Liver (tissue), 7 donors: ENCODE measurements at regions not wholly inside any gene's neighbourhood (a gene's known extent, or its start where the extent isn't known, plus 50 kb on each side); places are given as distances from the start of the nearest gene placed in this dataset.

Experiments used
- DNase-seq: peaks from one replicate; pipeline ENCODE4 v3.0.0-alpha.2; 2017; ENCODE audit warnings: low spot score
- H3K27ac ChIP-seq, 2 donors: one replicate each; pipeline ENCODE4 v1.7.0; 2013; ENCODE audit warnings: inconsistent platforms in 2 of 2, low read length in 2 of 2, control low read depth in 1 of 2, low read depth in 1 of 2, mild to moderate bottlenecking in 1 of 2
- H3K27me3 ChIP-seq, 4 donors: one replicate each; pipeline versions ENCODE4 v1.6.1 to v1.7.0; 2013; ENCODE audit warnings: low read length in 3 of 4, inconsistent platforms in 1 of 4, mild to moderate bottlenecking in 1 of 4, moderate library complexity in 1 of 4; ENCODE audit not compliant: control insufficient read depth in 4 of 4, insufficient read depth in 4 of 4
- H3K36me3 ChIP-seq, 4 donors: one replicate each; pipeline versions ENCODE4 v1.6.1 to v1.7.0; 2013; ENCODE audit warnings: low read length in 3 of 4, mild to moderate bottlenecking in 3 of 4, low read depth in 1 of 4, moderate library complexity in 1 of 4; ENCODE audit not compliant: control insufficient read depth in 4 of 4, insufficient read depth in 3 of 4
- H3K4me1 ChIP-seq, 4 donors: one replicate each; pipeline versions ENCODE4 v1.6.1 to v1.7.0; 2013; ENCODE audit warnings: low read length in 3 of 4, mild to moderate bottlenecking in 3 of 4, moderate library complexity in 1 of 4; ENCODE audit not compliant: control insufficient read depth in 4 of 4, insufficient read depth in 4 of 4
- H3K4me3 ChIP-seq, 3 donors: one replicate each; pipeline versions ENCODE4 v1.6.1 to v1.7.0; 2013; ENCODE audit warnings: low read length in 3 of 3, control low read depth in 1 of 3, low read depth in 1 of 3, mild to moderate bottlenecking in 1 of 3
- H3K9ac ChIP-seq, 2 donors: one replicate each; pipeline ENCODE4 v1.7.0; 2013; ENCODE audit warnings: low read length in 2 of 2, mild to moderate bottlenecking in 2 of 2, moderate library complexity in 2 of 2, control low read depth in 1 of 2, low read depth in 1 of 2
- H3K9me3 ChIP-seq, 4 donors: one replicate each; pipeline versions ENCODE4 v1.6.1 to v1.7.0; 2013; ENCODE audit warnings: low read length in 3 of 4; ENCODE audit not compliant: control insufficient read depth in 4 of 4
- ATF3 ChIP-seq: IDR thresholded peaks from 2 replicates; pipeline ENCODE4 v1.6.1; 2016; ENCODE audit warnings: antibody characterized with exemption
- FOXA1 ChIP-seq: IDR thresholded peaks from 2 replicates; pipeline ENCODE4 v1.6.1; 2016; ENCODE audit warnings: antibody characterized with exemption
- FOXA2 ChIP-seq: IDR thresholded peaks from 2 replicates; pipeline ENCODE4 v1.6.1; 2016; ENCODE audit warnings: antibody characterized with exemption
- GABPA ChIP-seq, 2 donors: IDR thresholded peaks in 1 of 2; conservative IDR thresholded peaks in 1 of 2; 2 replicates each; pipeline ENCODE4 v1.6.1; 2016; ENCODE audit warnings: antibody characterized with exemption in 2 of 2, mild to moderate bottlenecking in 1 of 2, moderate library complexity in 1 of 2
- HNF4A ChIP-seq, 2 donors: conservative IDR thresholded peaks; 2 replicates each; pipeline ENCODE4 v1.6.1; 2016; ENCODE audit warnings: antibody characterized with exemption in 2 of 2, mild to moderate bottlenecking in 2 of 2
- HNF4G ChIP-seq: IDR thresholded peaks from 2 replicates; pipeline ENCODE4 v1.6.1; 2016; ENCODE audit warnings: antibody characterized with exemption
- JUND ChIP-seq, 2 donors: IDR thresholded peaks; 2 replicates each; pipeline ENCODE4 v1.6.1; 2016; ENCODE audit warnings: antibody characterized with exemption in 2 of 2
- MAX ChIP-seq: IDR thresholded peaks from 2 replicates; pipeline ENCODE4 v1.6.1; 2016; ENCODE audit warnings: antibody characterized with exemption
- NR2F2 ChIP-seq: IDR thresholded peaks from 2 replicates; pipeline ENCODE4 v1.6.1; 2016; ENCODE audit warnings: antibody characterized with exemption
- RAD21 ChIP-seq, 2 donors: IDR thresholded peaks; 2 replicates each; pipeline ENCODE4 v1.6.1; 2016; ENCODE audit warnings: antibody characterized with exemption in 2 of 2, mild to moderate bottlenecking in 2 of 2
- REST ChIP-seq: IDR thresholded peaks from 2 replicates; pipeline ENCODE4 v1.6.1; 2016; ENCODE audit warnings: antibody characterized with exemption, mild to moderate bottlenecking
- RXRA ChIP-seq, 2 donors: IDR thresholded peaks; 2 replicates each; pipeline ENCODE4 v1.6.1; 2017 to 2018; ENCODE audit warnings: antibody characterized with exemption in 2 of 2, mild to moderate bottlenecking in 1 of 2
- SP1 ChIP-seq: IDR thresholded peaks from 2 replicates; pipeline ENCODE4 v1.6.1; 2018; ENCODE audit warnings: antibody characterized with exemption, mild to moderate bottlenecking
- TAF1 ChIP-seq: conservative IDR thresholded peaks from 2 replicates; pipeline ENCODE4 v1.6.1; 2016; ENCODE audit warnings: antibody characterized with exemption, mild to moderate bottlenecking
- YY1 ChIP-seq: IDR thresholded peaks from 2 replicates; pipeline ENCODE4 v1.6.1; 2016; ENCODE audit warnings: antibody characterized with exemption, mild to moderate bottlenecking
- WGBS: extraction: QIAGEN DNeasy Blood & Tissue Kit; methylation state at CpG from one replicate; pipeline ENCODE4 v1.1.7; 2013; 5-methylcytosine and 5-hydroxymethylcytosine counted together
- donor health status: healthy.
- donor health status: healthy.
- donor health status: healthy.
- donor health status: healthy.

- Histone ChIP-seq H3K27me3 (no peaks in the 10 kb centered on the region), H3K4me1 (no peaks in the 10 kb centered on the region), H3K36me3 (no peaks in the 10 kb centered on the region), H3K9ac (no peak overlapping the region), H3K4me3 (no peak overlapping the region), H3K27ac (no peak overlapping the region), H3K9me3 (no peaks in the 10 kb centered on the region)
- WGBS = 90% methylated on average over 1 of the region's 1 CpG
- DNase-seq = no peak
- TF ChIP-seq FOXA2 (no peak), JUND (IDR thresholded peaks at IDR 0.05) (no peak), MAX (no peak), REST (no peak), TAF1 (no peak), NR2F2 (no peak), HNF4G (no peak), RXRA (IDR thresholded peaks at IDR 0.05) (no peak), HNF4A (conservative IDR thresholded peaks at IDR 0.05) (no peak), ATF3 (no peak), SP1 (no peak), GABPA (IDR thresholded peaks at IDR 0.05 in 1 of 2, conservative IDR thresholded peaks at IDR 0.05 in 1 of 2) (no peak), FOXA1 (no peak)
Observed at GRCh38 chr1:24263746-24264145, 55.4 kb upstream of the GRHL3 start.

- no peaks in the 10 kb centered on the region for H3K27me3 ChIP-seq
- TF ChIP-seq HNF4G = peak; percentile 44
- TF ChIP-seq RXRA (IDR thresholded peaks at IDR 0.05) = no peak
- TF ChIP-seq YY1 = no peak
- no peak for TF ChIP-seq RAD21 (IDR thresholded peaks at IDR 0.05)
- TF ChIP-seq ATF3 = peak; percentile 75
- no peak for TF ChIP-seq JUND (IDR thresholded peaks at IDR 0.05)
- no peak for TF ChIP-seq GABPA (IDR thresholded peaks at IDR 0.05 in 1 of 2, conservative IDR thresholded peaks at IDR 0.05 in 1 of 2)
- TF ChIP-seq HNF4A (conservative IDR thresholded peaks at IDR 0.05) = peak; percentile 57 to 73
- no peak for TF ChIP-seq REST
- no peak for TF ChIP-seq NR2F2
- no peak for TF ChIP-seq TAF1
- no peak overlapping the region for H3K27ac ChIP-seq
- no peaks in the 10 kb centered on the region for H3K9me3 ChIP-seq
- no peaks in the 10 kb centered on the region for H3K4me1 ChIP-seq
- H3K4me3 ChIP-seq = no peak overlapping the region
- DNase-seq = no peak
- H3K36me3 ChIP-seq = no peaks in the 10 kb centered on the region
- H3K9ac ChIP-seq = no peak overlapping the region
- WGBS = 85% methylated on average over 4 of the region's 4 CpGs
Observed at GRCh38 chr1:24263211-24263610, 55.9 kb upstream of the GRHL3 start.
